Panc1 (cell line): ENCODE measurements at regions not wholly inside any gene's neighbourhood (a gene's known extent, or its start where the extent isn't known, plus 50 kb on each side); places are given as distances from the start of the nearest gene placed in this dataset.

ENCODE experiments used
- ATAC-seq: fragments of 200-7000 bp; cut with Tn5 transposase; 2 replicates; pipeline ENCODE4 v1.9.1; 2020; ENCODE audit warnings: mild to moderate bottlenecking, moderate library complexity
- BruUV-seq: library from RNA; stranded (reverse); fragments of 400-500 nt; replicated peaks from 2 replicates; lab custom pipeline; 2021; lab: Mats Ljungman, UMichigan
- CTCF ChIA-PET: fragments of 300-600 bp; sonication (Branson Sonifier 250); formaldehyde crosslinking; loops from one replicate; lab custom pipeline; 2022; ENCODE audit warnings: antibody characterized with exemption; lab: Charles Lee
- POLR2A ChIA-PET: fragments of 300-600 bp; sonication (Branson Sonifier 250); formaldehyde crosslinking; loops from one replicate; lab custom pipeline; 2022; ENCODE audit warnings: antibody characterized with exemption; lab: Charles Lee
- DNase-seq: peaks from one replicate; pipeline ENCODE4 v3.0.0-alpha.2; 2010; ENCODE audit warnings: low read depth, low spot score
- H3K27ac ChIP-seq: 2 replicates; pipeline ENCODE4 v1.5.1; 2011; ENCODE audit warnings: mild to moderate bottlenecking, low read length, inconsistent platforms
- H3K27me3 ChIP-seq: fragments of 200-500 bp; sonication (Bioruptor generic); 2 replicates; pipeline ENCODE4 v1.6.0; 2014; ENCODE audit warnings: low read length, inconsistent platforms; ENCODE audit not compliant: control insufficient read depth, insufficient read depth
- H3K36me3 ChIP-seq: fragments of 200-500 bp; sonication (Bioruptor generic); 2 replicates; pipeline ENCODE4 v1.5.1; 2014; ENCODE audit warnings: inconsistent platforms, mild to moderate bottlenecking, low read length, moderate library complexity; ENCODE audit not compliant: control insufficient read depth, insufficient read depth
- H3K4me1 ChIP-seq: 2 replicates; pipeline ENCODE4 v1.5.1; 2011; ENCODE audit warnings: inconsistent platforms, mild to moderate bottlenecking, low read length, moderate library complexity; ENCODE audit not compliant: control insufficient read depth, insufficient read depth
- H3K4me3 ChIP-seq, 2 experiments: 2 replicates each; pipeline ENCODE4 v1.5.1; 2011 to 2012; ENCODE audit warnings: low read depth in 2 of 2, low read length in 2 of 2, mild to moderate bottlenecking in 2 of 2, inconsistent platforms in 1 of 2, moderate library complexity in 1 of 2
- H3K9me3 ChIP-seq: fragments of 200-500 bp; sonication (Bioruptor generic); 2 replicates; pipeline ENCODE4 v1.5.1; 2014; ENCODE audit warnings: low read depth, mild to moderate bottlenecking, inconsistent platforms, low read length, moderate library complexity; ENCODE audit not compliant: control insufficient read depth, insufficient read depth
- POLR2AphosphoS5 ChIP-seq: IDR thresholded peaks from 2 replicates; pipeline ENCODE4 v1.6.1; 2012; ENCODE audit warnings: mild to moderate bottlenecking, low read depth, low read length, moderate library complexity
- SIN3A ChIP-seq: IDR thresholded peaks from 2 replicates; pipeline ENCODE4 v1.6.1; 2012; ENCODE audit warnings: low read depth, mild to moderate bottlenecking, low read length, moderate library complexity, borderline replicate concordance; ENCODE audit not compliant: insufficient read depth
- TCF7L2 ChIP-seq: IDR thresholded peaks from 2 replicates; pipeline ENCODE4 v1.6.1; 2011; ENCODE audit warnings: mild to moderate bottlenecking, low read depth, low read length, inconsistent platforms
- in situ Hi-C: cut with HindIII; loops from 2 replicates; pipeline ENCODE4 v1.10.0; 2016; ENCODE audit warnings: low sequenced_read_pairs, low pct_unique_long_range_greater_than_20kb
- intact Hi-C: fragments of 100-400 bp; cut with micrococcal nuclease; formaldehyde crosslinking; loops from one replicate; pipeline ENCODE4 v1.10.0; 2022; ENCODE audit not compliant: unreplicated experiment
- TF ChIP-seq, protein P1 (sequence below), 2 experiments: IDR thresholded peaks; 2 replicates each; pipeline ENCODE4 v1.6.1; 2011 to 2012; ENCODE audit warnings: low read depth in 2 of 2, control low read depth in 1 of 2, low read length in 1 of 2, mild to moderate bottlenecking in 1 of 2, moderate library complexity in 1 of 2; ENCODE audit not compliant: insufficient read depth in 1 of 2
- TF ChIP-seq, protein P2 (sequence below): fragments of 450-650 bp; IDR thresholded peaks from 2 replicates; pipeline ENCODE4 v1.5.1; 2017; ENCODE audit warnings: mild to moderate bottlenecking

- no peak overlapping the region for H3K27ac ChIP-seq
- peaks cover 7% of the 10 kb centered on the region; the same call in 1 of the 2 replicates for H3K27me3 ChIP-seq
- no peaks in the 10 kb centered on the region for H3K4me1 ChIP-seq
- TF ChIP-seq POLR2AphosphoS5: no peak
- no peak for TF ChIP-seq SIN3A
- TF ChIP-seq TCF7L2: no peak
- TF ChIP-seq, protein P1, sequence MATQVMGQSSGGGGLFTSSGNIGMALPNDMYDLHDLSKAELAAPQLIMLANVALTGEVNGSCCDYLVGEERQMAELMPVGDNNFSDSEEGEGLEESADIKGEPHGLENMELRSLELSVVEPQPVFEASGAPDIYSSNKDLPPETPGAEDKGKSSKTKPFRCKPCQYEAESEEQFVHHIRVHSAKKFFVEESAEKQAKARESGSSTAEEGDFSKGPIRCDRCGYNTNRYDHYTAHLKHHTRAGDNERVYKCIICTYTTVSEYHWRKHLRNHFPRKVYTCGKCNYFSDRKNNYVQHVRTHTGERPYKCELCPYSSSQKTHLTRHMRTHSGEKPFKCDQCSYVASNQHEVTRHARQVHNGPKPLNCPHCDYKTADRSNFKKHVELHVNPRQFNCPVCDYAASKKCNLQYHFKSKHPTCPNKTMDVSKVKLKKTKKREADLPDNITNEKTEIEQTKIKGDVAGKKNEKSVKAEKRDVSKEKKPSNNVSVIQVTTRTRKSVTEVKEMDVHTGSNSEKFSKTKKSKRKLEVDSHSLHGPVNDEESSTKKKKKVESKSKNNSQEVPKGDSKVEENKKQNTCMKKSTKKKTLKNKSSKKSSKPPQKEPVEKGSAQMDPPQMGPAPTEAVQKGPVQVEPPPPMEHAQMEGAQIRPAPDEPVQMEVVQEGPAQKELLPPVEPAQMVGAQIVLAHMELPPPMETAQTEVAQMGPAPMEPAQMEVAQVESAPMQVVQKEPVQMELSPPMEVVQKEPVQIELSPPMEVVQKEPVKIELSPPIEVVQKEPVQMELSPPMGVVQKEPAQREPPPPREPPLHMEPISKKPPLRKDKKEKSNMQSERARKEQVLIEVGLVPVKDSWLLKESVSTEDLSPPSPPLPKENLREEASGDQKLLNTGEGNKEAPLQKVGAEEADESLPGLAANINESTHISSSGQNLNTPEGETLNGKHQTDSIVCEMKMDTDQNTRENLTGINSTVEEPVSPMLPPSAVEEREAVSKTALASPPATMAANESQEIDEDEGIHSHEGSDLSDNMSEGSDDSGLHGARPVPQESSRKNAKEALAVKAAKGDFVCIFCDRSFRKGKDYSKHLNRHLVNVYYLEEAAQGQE (IDR thresholded peaks at IDR 0.05; ENCODE audit: insufficient read depth in 1 of 2, low read depth in 2 of 2, low read length in 1 of 2): no peak
- TF ChIP-seq, protein P2, sequence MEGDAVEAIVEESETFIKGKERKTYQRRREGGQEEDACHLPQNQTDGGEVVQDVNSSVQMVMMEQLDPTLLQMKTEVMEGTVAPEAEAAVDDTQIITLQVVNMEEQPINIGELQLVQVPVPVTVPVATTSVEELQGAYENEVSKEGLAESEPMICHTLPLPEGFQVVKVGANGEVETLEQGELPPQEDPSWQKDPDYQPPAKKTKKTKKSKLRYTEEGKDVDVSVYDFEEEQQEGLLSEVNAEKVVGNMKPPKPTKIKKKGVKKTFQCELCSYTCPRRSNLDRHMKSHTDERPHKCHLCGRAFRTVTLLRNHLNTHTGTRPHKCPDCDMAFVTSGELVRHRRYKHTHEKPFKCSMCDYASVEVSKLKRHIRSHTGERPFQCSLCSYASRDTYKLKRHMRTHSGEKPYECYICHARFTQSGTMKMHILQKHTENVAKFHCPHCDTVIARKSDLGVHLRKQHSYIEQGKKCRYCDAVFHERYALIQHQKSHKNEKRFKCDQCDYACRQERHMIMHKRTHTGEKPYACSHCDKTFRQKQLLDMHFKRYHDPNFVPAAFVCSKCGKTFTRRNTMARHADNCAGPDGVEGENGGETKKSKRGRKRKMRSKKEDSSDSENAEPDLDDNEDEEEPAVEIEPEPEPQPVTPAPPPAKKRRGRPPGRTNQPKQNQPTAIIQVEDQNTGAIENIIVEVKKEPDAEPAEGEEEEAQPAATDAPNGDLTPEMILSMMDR: no peak
- no peak for DNase-seq
- ChIA-PET POLR2A (no interaction called here), CTCF (no interaction called here)
- intact Hi-C loops (no loop called here), in situ Hi-C loops (no loop called here)
- ATAC-seq: no peak
- H3K9me3 ChIP-seq: no peaks in the 10 kb centered on the region
- no peak overlapping the region for H3K4me3 ChIP-seq
- no peaks in the 10 kb centered on the region for H3K36me3 ChIP-seq
- BruUV-seq: no TSS peak
Measured at GRCh38 chr18:22675006-22675405, 257.3 kb upstream of the CTAGE1 start.

GRCh38 chr18:22676423-22676822, 256.7 kb upstream of the RBBP8 start:
- no peak for DNase-seq
- no peaks in the 10 kb centered on the region for H3K36me3 ChIP-seq
- peaks cover 7% of the 10 kb centered on the region; the same call in 1 of the 2 replicates for H3K27me3 ChIP-seq
- H3K9me3 ChIP-seq: no peaks in the 10 kb centered on the region
- in situ Hi-C loops: no loop called here
- no peak overlapping the region for H3K27ac ChIP-seq
- no peaks in the 10 kb centered on the region for H3K4me1 ChIP-seq
- CTCF ChIA-PET: no interaction called here
- POLR2A ChIA-PET: no interaction called here
- H3K4me3 ChIP-seq: no peak overlapping the region
- BruUV-seq: no TSS peak
- ATAC-seq: no peak
- TF ChIP-seq, protein P2: no peak
- no peak for TF ChIP-seq TCF7L2
- TF ChIP-seq POLR2AphosphoS5: no peak
- intact Hi-C loops: no loop called here
